ENCODE measurements at regions not wholly inside any gene's neighbourhood (a gene's known extent, or its start where the extent isn't known, plus 50 kb on each side); places are given as distances from the start of the nearest gene placed in this dataset.
A peak's percentile ranks its signal among the peaks of the same experiment; 100 is the strongest.

- POLR2A ChIA-PET = no interaction called here
- no peaks in the 10 kb centered on the region for H3K27me3 Mint-ChIP-seq
- peaks cover 20% of the 10 kb centered on the region for H3K4me1 Mint-ChIP-seq (ENCODE audit: low read depth)
- H3K36me3 ChIP-seq (ENCODE audit: insufficient read depth, low read length) = no peaks in the 10 kb centered on the region
- ATAC-seq (ENCODE audit: poor library complexity) (no peak), DNase-seq (no peak)
- TF ChIP-seq CTCF (IDR thresholded peaks at IDR 0.05) = no peak
- H3K4me3 ChIP-seq (ENCODE audit: low read length) = no peak overlapping the region
- CTCF ChIA-PET = no interaction called here
- H3K4me1 ChIP-seq (ENCODE audit: insufficient read depth, low read length) = peaks cover 6% of the 10 kb centered on the region
- H3K9me3 Mint-ChIP-seq = no peaks in the 10 kb centered on the region
- intact Hi-C loops (cut with DNase I, micrococcal nuclease) = no loop called here
- peak overlapping the region; percentile 79 for H3K27ac Mint-ChIP-seq
- H3K9me3 ChIP-seq (ENCODE audit: control insufficient read depth in 1 of 2, insufficient read depth in 1 of 2, low read length in 2 of 2) = no peaks in the 10 kb centered on the region
- no peak overlapping the region for H3K27ac ChIP-seq (ENCODE audit: low read depth in 1 of 2, low read length in 2 of 2)
- H3K27me3 ChIP-seq (ENCODE audit: control insufficient read depth in 1 of 2, insufficient read depth in 2 of 2, low read length in 2 of 2) = no peaks in the 10 kb centered on the region
- no peak overlapping the region for H3K4me3 Mint-ChIP-seq
- H3K36me3 Mint-ChIP-seq (ENCODE audit: low read depth) = no peaks in the 10 kb centered on the region
These were observed 105.5 kb upstream of the CPEB4 start for GRCh38 chr5:173782671-173783101.

- H3K36me3 ChIP-seq (ENCODE audit: insufficient read depth, low read length) = no peaks in the 10 kb centered on the region
- DNase-seq (no peak), ATAC-seq (ENCODE audit: poor library complexity) (no peak)
- no peak for TF ChIP-seq CTCF (IDR thresholded peaks at IDR 0.05)
- Mint-ChIP-seq H3K9me3 (no peaks in the 10 kb centered on the region), H3K4me3 (no peak overlapping the region), H3K27me3 (no peaks in the 10 kb centered on the region), H3K36me3 (ENCODE audit: low read depth) (no peaks in the 10 kb centered on the region), H3K4me1 (ENCODE audit: low read depth) (peaks cover 20% of the 10 kb centered on the region), H3K27ac (no peak overlapping the region)
- no peaks in the 10 kb centered on the region for H3K9me3 ChIP-seq (ENCODE audit: control insufficient read depth in 1 of 2, insufficient read depth in 1 of 2, low read length in 2 of 2)
- POLR2A ChIA-PET = no interaction called here
- CTCF ChIA-PET = no interaction called here
- peaks cover 6% of the 10 kb centered on the region for H3K4me1 ChIP-seq (ENCODE audit: insufficient read depth, low read length)
- H3K4me3 ChIP-seq (ENCODE audit: low read length) = no peak overlapping the region
- H3K27me3 ChIP-seq (ENCODE audit: control insufficient read depth in 1 of 2, insufficient read depth in 2 of 2, low read length in 2 of 2) = no peaks in the 10 kb centered on the region
- no peak overlapping the region for H3K27ac ChIP-seq (ENCODE audit: low read depth in 1 of 2, low read length in 2 of 2)
- intact Hi-C loops (cut with DNase I, micrococcal nuclease) = no loop called here
These were observed 104.8 kb upstream of the CPEB4 start for GRCh38 chr5:173783371-173783770.

- no peak for DNase-seq
- no peak for ATAC-seq (ENCODE audit: poor library complexity)
- ChIA-PET POLR2A (no interaction called here), CTCF (interaction anchor here (1.3 kb wide), 1 partner anchor 140 kb away, joined by 3 read pairs; no protein-coding TSS in a partner anchor)
- Histone ChIP-seq H3K27me3 (ENCODE audit: control insufficient read depth in 1 of 2, insufficient read depth in 2 of 2, low read length in 2 of 2) (no peaks in the 10 kb centered on the region), H3K9me3 (ENCODE audit: control insufficient read depth in 1 of 2, insufficient read depth in 1 of 2, low read length in 2 of 2) (no peaks in the 10 kb centered on the region), H3K27ac (ENCODE audit: low read depth in 1 of 2, low read length in 2 of 2) (no peak overlapping the region), H3K4me1 (ENCODE audit: insufficient read depth, low read length) (peaks cover 6% of the 10 kb centered on the region), H3K36me3 (ENCODE audit: insufficient read depth, low read length) (no peaks in the 10 kb centered on the region), H3K4me3 (ENCODE audit: low read length) (no peak overlapping the region)
- no peak overlapping the region for H3K4me3 Mint-ChIP-seq
- intact Hi-C loops (cut with DNase I, micrococcal nuclease) = no loop called here
- H3K27me3 Mint-ChIP-seq = no peaks in the 10 kb centered on the region
- no peaks in the 10 kb centered on the region for H3K9me3 Mint-ChIP-seq
- no peak for TF ChIP-seq CTCF (IDR thresholded peaks at IDR 0.05)
- no peak overlapping the region for H3K27ac Mint-ChIP-seq
- peaks cover 20% of the 10 kb centered on the region for H3K4me1 Mint-ChIP-seq (ENCODE audit: low read depth)
- H3K36me3 Mint-ChIP-seq (ENCODE audit: low read depth) = no peaks in the 10 kb centered on the region
These were observed 102.7 kb upstream of the CPEB4 start for GRCh38 chr5:173785400-173785799.

Measured in CD4-positive, alpha-beta T cell (primary cell).